Type B pancreatic cell (in vitro differentiated cells): ENCODE measurements at regions not wholly inside any gene's neighbourhood (a gene's known extent, or its start where the extent isn't known, plus 50 kb on each side); places are given as distances from the start of the nearest gene placed in this dataset.

Experiments
- DNase-seq: peaks from one replicate; pipeline ENCODE4 v3.0.0; 2021; ENCODE audit warnings: mixed read lengths; ENCODE audit not compliant: unreplicated experiment; ENCODE audit errors: extremely low spot score
- H3K27ac Mint-ChIP-seq: 2 replicates; pipeline ENCODE4 v1.8.0; 2021; ENCODE audit warnings: mild to moderate bottlenecking, mixed read lengths
- H3K27me3 Mint-ChIP-seq: 2 replicates; pipeline ENCODE4 v1.8.0; 2021; ENCODE audit warnings: mixed read lengths
- H3K36me3 Mint-ChIP-seq: 2 replicates; pipeline ENCODE4 v1.8.0; 2021; ENCODE audit warnings: mixed read lengths
- H3K4me1 Mint-ChIP-seq: one replicate; pipeline ENCODE4 v1.8.0; 2021; ENCODE audit warnings: mixed read lengths; ENCODE audit not compliant: unreplicated experiment
- H3K4me3 Mint-ChIP-seq: 2 replicates; pipeline ENCODE4 v1.8.0; 2021; ENCODE audit warnings: mild to moderate bottlenecking, mixed read lengths
- H3K9me3 Mint-ChIP-seq: 2 replicates; pipeline ENCODE4 v1.8.0; 2021; ENCODE audit warnings: mixed read lengths
- CTCF ChIP-seq: fragments of 200-600 bp; sonication (generic); conservative IDR thresholded peaks from 2 replicates; pipeline ENCODE4 v1.5.0; 2021; ENCODE audit warnings: antibody characterized with exemption, mild to moderate bottlenecking

GRCh38 chr14:84804895-84805294 is 725.0 kb upstream of the FLRT2 start:
- TF ChIP-seq CTCF = no peak
- Mint-ChIP-seq H3K27me3 (peaks cover 7% of the 10 kb centered on the region), H3K9me3 (no peaks in the 10 kb centered on the region), H3K4me3 (no peak overlapping the region), H3K36me3 (no peaks in the 10 kb centered on the region), H3K4me1 (no peaks in the 10 kb centered on the region), H3K27ac (peak overlapping the region; percentile 21)
- no peak for DNase-seq

- H3K36me3 Mint-ChIP-seq = no peaks in the 10 kb centered on the region
- TF ChIP-seq CTCF = no peak
- no peaks in the 10 kb centered on the region for H3K9me3 Mint-ChIP-seq
- H3K27ac Mint-ChIP-seq = no peak overlapping the region
- H3K27me3 Mint-ChIP-seq = peaks cover 7% of the 10 kb centered on the region
- H3K4me3 Mint-ChIP-seq = no peak overlapping the region
- no peak for DNase-seq
- no peaks in the 10 kb centered on the region for H3K4me1 Mint-ChIP-seq
These were observed 723.8 kb upstream of the FLRT2 start for GRCh38 chr14:84806181-84806580.

- Mint-ChIP-seq H3K4me3 (no peak overlapping the region), H3K4me1 (no peaks in the 10 kb centered on the region), H3K36me3 (no peaks in the 10 kb centered on the region), H3K9me3 (no peaks in the 10 kb centered on the region), H3K27ac (no peak overlapping the region), H3K27me3 (peaks cover 7% of the 10 kb centered on the region)
- no peak for TF ChIP-seq CTCF
- DNase-seq = no peak
These were observed 723.3 kb upstream of the FLRT2 start for GRCh38 chr14:84806622-84807021.

- peaks cover 7% of the 10 kb centered on the region for H3K27me3 Mint-ChIP-seq
- no peak for TF ChIP-seq CTCF
- H3K36me3 Mint-ChIP-seq = no peaks in the 10 kb centered on the region
- DNase-seq = no peak
- no peaks in the 10 kb centered on the region for H3K9me3 Mint-ChIP-seq
- H3K27ac Mint-ChIP-seq = no peak overlapping the region
- H3K4me3 Mint-ChIP-seq = no peak overlapping the region
- no peaks in the 10 kb centered on the region for H3K4me1 Mint-ChIP-seq
These were observed 722.3 kb upstream of the FLRT2 start for GRCh38 chr14:84807673-84808072.

GRCh38 chr14:84809158-84809557 is 720.8 kb upstream of the FLRT2 start:
- H3K9me3 Mint-ChIP-seq = peaks cover 4% of the 10 kb centered on the region
- no peak for DNase-seq
- no peak overlapping the region for H3K27ac Mint-ChIP-seq
- H3K4me1 Mint-ChIP-seq = no peaks in the 10 kb centered on the region
- TF ChIP-seq CTCF = no peak
- peaks cover 7% of the 10 kb centered on the region for H3K27me3 Mint-ChIP-seq
- no peaks in the 10 kb centered on the region for H3K36me3 Mint-ChIP-seq
- no peak overlapping the region for H3K4me3 Mint-ChIP-seq

GRCh38 chr14:84814391-84814790 is 715.6 kb upstream of the FLRT2 start:
- H3K9me3 Mint-ChIP-seq = peaks cover 4% of the 10 kb centered on the region
- TF ChIP-seq CTCF = no peak
- no peaks in the 10 kb centered on the region for H3K4me1 Mint-ChIP-seq
- H3K4me3 Mint-ChIP-seq = no peak overlapping the region
- DNase-seq = no peak
- H3K27me3 Mint-ChIP-seq = no peaks in the 10 kb centered on the region
- no peaks in the 10 kb centered on the region for H3K36me3 Mint-ChIP-seq
- no peak overlapping the region for H3K27ac Mint-ChIP-seq
